ENCODE measurements at regions not wholly inside any gene's neighbourhood (a gene's known extent, or its start where the extent isn't known, plus 50 kb on each side); places are given as distances from the start of the nearest gene placed in this dataset.

GRCh38 chr17:59494757-59495368 is 70.5 kb upstream of the DHX40 start:
- ChIA-PET RAD21 (ENCODE audit: unreplicated experiment) (interaction anchor here (0.6 kb wide), 1 partner anchor 158 kb away, joined by 3 read pairs; no protein-coding TSS in a partner anchor), CTCF (no interaction called here), SMC1A (ENCODE audit: uncharacterized antibody, unreplicated experiment) (no interaction called here), POLR2A (interaction anchor here (0.6 kb wide), 1 partner anchor 42 kb away, joined by 5 read pairs; no protein-coding TSS in a partner anchor)
- H3K79me2 ChIP-seq (ENCODE audit: control insufficient read depth, insufficient read depth, low read length): no peaks in the 10 kb centered on the region
- no peaks in the 10 kb centered on the region for H3K4me1 ChIP-seq (ENCODE audit: control insufficient read depth, insufficient read depth, low read length)
- no peaks in the 10 kb centered on the region for H3K27me3 ChIP-seq (replicated peaks in 1 of 2; ENCODE audit: control insufficient read depth in 2 of 2, insufficient read depth in 2 of 2, low read length in 1 of 2)
- in situ Hi-C loops (cut with MboI) (no loop called here), intact Hi-C loops (cut with micrococcal nuclease; ENCODE audit: unreplicated experiment) (no loop called here)
- ATAC-seq: no peak
- no TSS peak for BruUV-seq (replicated peaks)
- no peak for DNase-seq (ENCODE audit: low read depth, low spot score)
- FAIRE-seq: no peak
- 43% methylated on average over 12 of the region's 12 CpGs for WGBS (ENCODE audit: insufficient coverage, insufficient replicate concordance, low lambda C conversion rate, missing lambda C conversion rate)
- no peak overlapping the region for H3K9ac ChIP-seq (ENCODE audit: control insufficient read depth, insufficient read depth, low read length)
- H3K9me3 ChIP-seq (replicated peaks; ENCODE audit: control insufficient read depth, insufficient read depth, low read length): no peaks in the 10 kb centered on the region
- TF ChIP-seq ESRRA (IDR thresholded peaks at IDR 0.05; ENCODE audit: low read length): no peak
- TF ChIP-seq PAX8 (IDR thresholded peaks at IDR 0.05): no peak
- no peak for TF ChIP-seq EZH2 (IDR thresholded peaks at IDR 0.05; ENCODE audit: borderline replicate concordance, control insufficient read depth, low read depth, low read length)
- no peak for TF ChIP-seq ZBTB4 (CRISPR knock-in tag; IDR thresholded peaks at IDR 0.05)
- no peak for TF ChIP-seq ZZZ3 (IDR thresholded peaks at IDR 0.05; ENCODE audit: control insufficient read depth, insufficient read length, low read depth)
- no peak for TF ChIP-seq RFX5 (IDR thresholded peaks at IDR 0.05; ENCODE audit: low read depth, low read length)
- no peak for TF ChIP-seq STAT1 (conservative IDR thresholded peaks at IDR 0.05)
- TF ChIP-seq TCF7 (IDR thresholded peaks at IDR 0.05; ENCODE audit: borderline replicate concordance): no peak
- no peak for TF ChIP-seq POU2F2 (IDR thresholded peaks at IDR 0.05; ENCODE audit: borderline replicate concordance, low read depth, low read length)
- no peak for TF ChIP-seq E4F1 (IDR thresholded peaks at IDR 0.05; ENCODE audit: borderline replicate concordance, partially characterized antibody)
- no peak for TF ChIP-seq BCLAF1 (IDR thresholded peaks at IDR 0.05)
- no peak for TF ChIP-seq EGR1 (IDR thresholded peaks at IDR 0.05; ENCODE audit: borderline replicate concordance in 1 of 2, low read depth in 2 of 2, low read length in 2 of 2)
- no peak overlapping the region for H3K27ac ChIP-seq (ENCODE audit: control insufficient read depth, insufficient read depth)
- H4K20me1 ChIP-seq (ENCODE audit: control insufficient read depth, insufficient read depth): no peaks in the 10 kb centered on the region
- H3K4me3 ChIP-seq: no peak overlapping the region
- no peaks in the 10 kb centered on the region for H3K36me3 ChIP-seq (ENCODE audit: control insufficient read depth in 2 of 2, insufficient read depth in 2 of 2, low read length in 1 of 2)
- no peak overlapping the region for H2AFZ ChIP-seq (ENCODE audit: control insufficient read depth, low read depth, low read length)
- H3K4me2 ChIP-seq (ENCODE audit: control insufficient read depth, insufficient read depth): no peak overlapping the region
